ENCODE measurements at regions not wholly inside any gene's neighbourhood (a gene's known extent, or its start where the extent isn't known, plus 50 kb on each side); places are given as distances from the start of the nearest gene placed in this dataset.
A peak's percentile ranks its signal among the peaks of the same experiment; 100 is the strongest.

DNA sequence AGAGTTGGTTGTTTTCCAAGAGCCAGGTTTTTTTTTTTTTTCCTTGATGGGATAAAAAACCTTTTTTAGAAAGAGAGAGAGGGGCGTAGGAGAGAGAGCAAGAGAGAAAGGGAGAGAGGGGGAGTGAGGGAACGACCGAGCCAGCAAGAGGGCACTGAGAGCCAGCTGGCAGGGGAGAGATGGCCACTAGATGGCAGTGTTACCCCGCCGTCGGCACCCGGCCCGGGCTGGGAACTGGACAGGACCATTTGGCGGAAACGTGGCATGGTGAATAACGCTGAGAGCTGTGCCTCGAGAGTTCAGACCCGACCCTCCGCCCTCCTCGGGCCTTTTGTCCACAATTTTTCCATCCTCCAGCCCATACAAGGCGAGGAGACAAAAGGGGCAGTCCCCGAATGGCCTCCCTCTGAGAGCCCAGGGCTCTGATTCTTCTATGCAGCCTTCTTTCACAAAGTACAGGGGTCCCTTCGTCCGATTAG, 286.7 kb upstream of the VRK2 start:
- peaks cover 5% of the 10 kb centered on the region for H3K4me1 Mint-ChIP-seq (ENCODE audit: insufficient read depth, unreplicated experiment)
- no peaks in the 10 kb centered on the region for H3K36me3 Mint-ChIP-seq (ENCODE audit: insufficient read depth, unreplicated experiment)
- no TSS peak for BruUV-seq (replicated peaks)
- ChIA-PET CTCF (interaction anchor here (0.6 to 3.4 kb wide), 32 partner anchors 10 to 1324 kb away, joined by 3 to 16 read pairs (median 4); partner anchors contain the start of gene VRK2), POLR2A (interaction anchor here (0.7 kb wide), 1 partner anchor 60 kb away, joined by 3 read pairs; no protein-coding TSS in a partner anchor)
- H3K27me3 Mint-ChIP-seq (ENCODE audit: insufficient read depth, unreplicated experiment): no peaks in the 10 kb centered on the region
- intact Hi-C loops (cut with micrococcal nuclease): loop anchor here (1.0 to 5.0 kb wide), 3 partner anchors 146 to 922 kb away; no protein-coding TSS in a partner anchor
- TF ChIP-seq, protein P1, sequence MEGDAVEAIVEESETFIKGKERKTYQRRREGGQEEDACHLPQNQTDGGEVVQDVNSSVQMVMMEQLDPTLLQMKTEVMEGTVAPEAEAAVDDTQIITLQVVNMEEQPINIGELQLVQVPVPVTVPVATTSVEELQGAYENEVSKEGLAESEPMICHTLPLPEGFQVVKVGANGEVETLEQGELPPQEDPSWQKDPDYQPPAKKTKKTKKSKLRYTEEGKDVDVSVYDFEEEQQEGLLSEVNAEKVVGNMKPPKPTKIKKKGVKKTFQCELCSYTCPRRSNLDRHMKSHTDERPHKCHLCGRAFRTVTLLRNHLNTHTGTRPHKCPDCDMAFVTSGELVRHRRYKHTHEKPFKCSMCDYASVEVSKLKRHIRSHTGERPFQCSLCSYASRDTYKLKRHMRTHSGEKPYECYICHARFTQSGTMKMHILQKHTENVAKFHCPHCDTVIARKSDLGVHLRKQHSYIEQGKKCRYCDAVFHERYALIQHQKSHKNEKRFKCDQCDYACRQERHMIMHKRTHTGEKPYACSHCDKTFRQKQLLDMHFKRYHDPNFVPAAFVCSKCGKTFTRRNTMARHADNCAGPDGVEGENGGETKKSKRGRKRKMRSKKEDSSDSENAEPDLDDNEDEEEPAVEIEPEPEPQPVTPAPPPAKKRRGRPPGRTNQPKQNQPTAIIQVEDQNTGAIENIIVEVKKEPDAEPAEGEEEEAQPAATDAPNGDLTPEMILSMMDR (IDR thresholded peaks at IDR 0.05; ENCODE audit: unreplicated experiment): peak; percentile 92
- peak; percentile 81 for DNase-seq (ENCODE audit: unreplicated experiment)
- H3K4me3 Mint-ChIP-seq (ENCODE audit: unreplicated experiment): peak overlapping the region; percentile 57
- H3K27ac Mint-ChIP-seq (ENCODE audit: low read depth, unreplicated experiment): peak overlapping the region; percentile 46
- no peaks in the 10 kb centered on the region for H3K9me3 Mint-ChIP-seq (ENCODE audit: unreplicated experiment)

DNA sequence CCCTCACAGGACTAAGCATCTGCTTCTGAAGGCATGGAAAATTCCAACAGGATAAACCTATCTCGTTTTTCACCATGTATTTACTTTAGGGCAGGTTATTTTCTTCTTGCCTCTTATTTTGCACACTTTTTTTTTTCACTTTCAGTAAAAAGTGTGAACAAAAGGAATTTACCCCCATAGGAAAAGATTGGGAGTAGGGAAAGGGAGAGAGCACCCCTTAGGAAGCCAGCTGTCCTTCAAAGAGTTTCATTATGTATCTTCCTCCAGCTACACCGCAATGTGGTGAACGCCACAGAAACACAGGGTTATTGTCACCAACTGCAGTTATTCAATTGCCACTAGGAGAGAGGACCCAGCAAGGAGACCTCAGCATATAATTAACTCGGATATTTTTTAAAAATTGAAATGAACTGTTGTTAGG, 286.2 kb upstream of the VRK2 start:
- no TSS peak for BruUV-seq (replicated peaks)
- TF ChIP-seq, protein P1 (IDR thresholded peaks at IDR 0.05; ENCODE audit: unreplicated experiment): no peak
- intact Hi-C loops (cut with micrococcal nuclease): loop anchor here (1.0 to 5.0 kb wide), 2 partner anchors 688 to 922 kb away; no protein-coding TSS in a partner anchor
- CTCF ChIA-PET: interaction anchor here (0.6 to 3.4 kb wide), 20 partner anchors 15 to 1150 kb away, joined by 3 to 16 read pairs (median 4); no protein-coding TSS in a partner anchor
- no peaks in the 10 kb centered on the region for H3K36me3 Mint-ChIP-seq (ENCODE audit: insufficient read depth, unreplicated experiment)
- peak overlapping the region; percentile 57 for H3K4me3 Mint-ChIP-seq (ENCODE audit: unreplicated experiment)
- no peaks in the 10 kb centered on the region for H3K9me3 Mint-ChIP-seq (ENCODE audit: unreplicated experiment)
- H3K4me1 Mint-ChIP-seq (ENCODE audit: insufficient read depth, unreplicated experiment): peaks cover 5% of the 10 kb centered on the region
- no peaks in the 10 kb centered on the region for H3K27me3 Mint-ChIP-seq (ENCODE audit: insufficient read depth, unreplicated experiment)
- DNase-seq (ENCODE audit: unreplicated experiment): no peak
- POLR2A ChIA-PET: interaction anchor here (0.7 kb wide), 1 partner anchor 59 kb away, joined by 3 read pairs; no protein-coding TSS in a partner anchor
- peak overlapping the region; percentile 46 for H3K27ac Mint-ChIP-seq (ENCODE audit: low read depth, unreplicated experiment)

DNA sequence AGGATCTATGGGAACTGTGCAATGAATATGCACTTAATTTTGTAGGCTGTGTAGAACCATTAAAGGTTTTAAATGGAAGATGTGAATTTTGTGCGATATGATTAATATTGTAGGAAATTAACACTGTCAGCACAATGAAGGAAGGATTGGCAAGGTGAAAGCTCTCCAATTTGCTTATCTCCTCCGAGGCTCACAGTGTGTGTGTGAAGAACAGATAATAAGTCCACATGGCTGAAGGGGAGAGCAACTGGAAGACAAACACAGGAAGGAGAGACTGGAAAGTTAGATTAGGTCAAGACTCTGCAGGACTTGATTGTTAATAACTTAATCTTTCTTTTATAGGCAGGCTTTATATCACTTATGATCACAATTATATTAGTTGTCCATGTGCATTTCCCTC, 269.7 kb upstream of the VRK2 start:
- ChIA-PET CTCF (interaction anchor here (0.7 kb wide), 1 partner anchor 9 kb away, joined by 4 read pairs; no protein-coding TSS in a partner anchor), POLR2A (no interaction called here)
- TF ChIP-seq, protein P1 (IDR thresholded peaks at IDR 0.05; ENCODE audit: unreplicated experiment): no peak
- intact Hi-C loops (cut with micrococcal nuclease): no loop called here
- no TSS peak for BruUV-seq (replicated peaks)
- no peaks in the 10 kb centered on the region for H3K27me3 Mint-ChIP-seq (ENCODE audit: insufficient read depth, unreplicated experiment)
- no peaks in the 10 kb centered on the region for H3K4me1 Mint-ChIP-seq (ENCODE audit: insufficient read depth, unreplicated experiment)
- H3K27ac Mint-ChIP-seq (ENCODE audit: low read depth, unreplicated experiment): no peak overlapping the region
- no peak for DNase-seq (ENCODE audit: unreplicated experiment)
- no peaks in the 10 kb centered on the region for H3K36me3 Mint-ChIP-seq (ENCODE audit: insufficient read depth, unreplicated experiment)
- no peaks in the 10 kb centered on the region for H3K9me3 Mint-ChIP-seq (ENCODE audit: unreplicated experiment)
- no peak overlapping the region for H3K4me3 Mint-ChIP-seq (ENCODE audit: unreplicated experiment)

DNA sequence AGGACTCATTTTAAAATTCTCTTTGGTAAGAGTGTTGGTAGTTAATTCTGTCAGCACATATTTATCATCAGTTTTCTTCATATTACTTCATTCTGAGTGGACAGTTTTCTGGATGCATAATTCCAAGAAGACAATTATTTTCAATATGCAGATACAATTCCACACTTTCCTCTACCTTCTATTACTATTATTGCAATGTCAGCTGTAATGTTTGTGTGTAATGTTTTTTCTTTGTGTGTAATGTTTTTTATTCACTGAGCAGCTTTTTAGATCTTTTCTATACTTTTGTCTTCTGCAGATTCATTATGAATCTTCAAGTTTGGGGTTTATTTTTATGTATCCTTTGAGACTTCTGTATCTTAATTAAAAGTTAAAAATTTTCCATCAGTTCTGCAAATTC, 264.0 kb upstream of the VRK2 start:
- Mint-ChIP-seq H3K4me3 (ENCODE audit: unreplicated experiment) (no peak overlapping the region), H3K36me3 (ENCODE audit: insufficient read depth, unreplicated experiment) (no peaks in the 10 kb centered on the region), H3K27me3 (ENCODE audit: insufficient read depth, unreplicated experiment) (no peaks in the 10 kb centered on the region), H3K4me1 (ENCODE audit: insufficient read depth, unreplicated experiment) (no peaks in the 10 kb centered on the region), H3K9me3 (ENCODE audit: unreplicated experiment) (no peaks in the 10 kb centered on the region), H3K27ac (ENCODE audit: low read depth, unreplicated experiment) (no peak overlapping the region)
- TF ChIP-seq, protein P1 (IDR thresholded peaks at IDR 0.05; ENCODE audit: unreplicated experiment): no peak
- POLR2A ChIA-PET: no interaction called here
- CTCF ChIA-PET: no interaction called here
- intact Hi-C loops (cut with micrococcal nuclease): no loop called here
- BruUV-seq (replicated peaks): no TSS peak
- DNase-seq (ENCODE audit: unreplicated experiment): no peak
